ENCODE measurements at regions not wholly inside any gene's neighbourhood (a gene's known extent, or its start where the extent isn't known, plus 50 kb on each side); places are given as distances from the start of the nearest gene placed in this dataset.

DNA sequence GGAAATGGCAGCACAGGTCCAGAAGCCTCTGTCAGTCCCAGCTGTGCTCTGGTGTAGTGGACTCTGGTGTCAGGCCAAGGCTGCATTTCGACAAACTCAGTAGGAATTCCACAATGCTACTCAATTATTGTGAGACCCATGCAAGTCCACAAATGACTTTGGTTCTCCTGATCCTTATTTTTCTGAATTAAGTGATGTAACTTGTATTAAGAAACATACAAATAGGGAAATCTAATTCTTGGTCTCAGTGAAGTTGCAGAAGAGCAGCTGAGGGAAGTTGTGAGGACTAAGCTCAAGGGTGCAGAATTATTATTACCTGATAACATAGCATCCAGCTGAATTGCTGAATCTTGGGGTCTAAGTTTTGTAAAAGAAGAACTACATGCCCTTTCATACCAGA, 116.8 kb downstream of the MAFB start:
- Histone ChIP-seq H3K4me3 (ENCODE audit: low read depth in 1 of 2, low read length in 1 of 2) (peak overlapping the region in 1 of 2 experiments; percentile 13), H3K27me3 (peaks cover 9% of the 10 kb centered on the region), H3K36me3 (no peaks in the 10 kb centered on the region), H3K4me1 (ENCODE audit: control insufficient read depth in 1 of 2, insufficient read depth in 1 of 2, low read depth in 1 of 2, low read length in 1 of 2) (peaks cover 26 to 33% of the 10 kb centered on the region in 2 experiments), H3K27ac (peak overlapping the region; percentile 88), H3K9me3 (no peaks in the 10 kb centered on the region)
- TF ChIP-seq, protein P1, sequence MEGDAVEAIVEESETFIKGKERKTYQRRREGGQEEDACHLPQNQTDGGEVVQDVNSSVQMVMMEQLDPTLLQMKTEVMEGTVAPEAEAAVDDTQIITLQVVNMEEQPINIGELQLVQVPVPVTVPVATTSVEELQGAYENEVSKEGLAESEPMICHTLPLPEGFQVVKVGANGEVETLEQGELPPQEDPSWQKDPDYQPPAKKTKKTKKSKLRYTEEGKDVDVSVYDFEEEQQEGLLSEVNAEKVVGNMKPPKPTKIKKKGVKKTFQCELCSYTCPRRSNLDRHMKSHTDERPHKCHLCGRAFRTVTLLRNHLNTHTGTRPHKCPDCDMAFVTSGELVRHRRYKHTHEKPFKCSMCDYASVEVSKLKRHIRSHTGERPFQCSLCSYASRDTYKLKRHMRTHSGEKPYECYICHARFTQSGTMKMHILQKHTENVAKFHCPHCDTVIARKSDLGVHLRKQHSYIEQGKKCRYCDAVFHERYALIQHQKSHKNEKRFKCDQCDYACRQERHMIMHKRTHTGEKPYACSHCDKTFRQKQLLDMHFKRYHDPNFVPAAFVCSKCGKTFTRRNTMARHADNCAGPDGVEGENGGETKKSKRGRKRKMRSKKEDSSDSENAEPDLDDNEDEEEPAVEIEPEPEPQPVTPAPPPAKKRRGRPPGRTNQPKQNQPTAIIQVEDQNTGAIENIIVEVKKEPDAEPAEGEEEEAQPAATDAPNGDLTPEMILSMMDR (IDR thresholded peaks at IDR 0.05), result no peak

DNA sequence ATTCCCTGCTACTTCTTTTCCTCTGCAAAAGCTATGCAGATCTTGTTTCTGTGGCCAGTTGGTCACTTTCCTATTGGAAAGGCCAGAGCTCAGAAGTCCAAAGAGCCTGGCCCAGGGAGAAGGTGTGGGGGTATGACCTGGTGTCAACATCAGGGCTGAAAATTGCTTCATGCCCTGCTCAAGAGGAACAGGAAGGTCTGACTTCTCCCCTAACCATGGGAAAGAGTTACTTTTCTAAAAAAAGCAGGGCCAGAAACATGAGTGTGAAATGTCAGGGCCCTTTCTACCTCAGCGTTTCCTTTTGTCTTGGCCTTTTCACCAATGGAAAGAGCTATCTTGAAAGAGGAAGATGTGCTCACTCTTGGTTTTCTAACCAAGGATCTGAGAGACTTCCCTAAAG, 117.4 kb downstream of the MAFB start:
- H3K36me3 ChIP-seq, result no peaks in the 10 kb centered on the region
- peaks cover 26 to 33% of the 10 kb centered on the region in 2 experiments for H3K4me1 ChIP-seq (ENCODE audit: control insufficient read depth in 1 of 2, insufficient read depth in 1 of 2, low read depth in 1 of 2, low read length in 1 of 2)
- peak overlapping the region; percentile 88 for H3K27ac ChIP-seq
- H3K9me3 ChIP-seq, result no peaks in the 10 kb centered on the region
- peaks cover 5% of the 10 kb centered on the region for H3K27me3 ChIP-seq
- no peak overlapping the region for H3K4me3 ChIP-seq (ENCODE audit: low read depth in 1 of 2, low read length in 1 of 2)
- TF ChIP-seq, protein P1 (IDR thresholded peaks at IDR 0.05), result no peak

DNA sequence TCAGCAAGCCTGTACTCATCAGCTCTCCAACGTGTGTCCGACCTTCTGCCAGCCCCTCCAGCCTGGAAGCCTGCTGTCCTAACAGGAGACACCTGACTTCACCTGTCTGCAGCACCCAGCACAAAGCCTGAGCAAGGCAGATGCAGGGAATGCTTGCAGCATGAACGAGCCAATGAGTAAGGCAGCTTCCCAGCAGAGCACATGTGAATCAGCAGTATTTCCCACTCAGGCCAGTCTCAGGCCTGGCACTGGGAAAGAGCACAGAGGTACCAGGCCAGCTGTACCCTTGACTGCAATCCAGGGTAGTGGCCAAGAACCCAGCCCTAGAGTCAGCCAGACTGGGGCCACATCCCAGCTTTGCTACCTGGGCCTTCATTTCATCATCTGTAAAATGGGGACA, 120.8 kb downstream of the MAFB start:
- Histone ChIP-seq H3K9me3 (no peaks in the 10 kb centered on the region), H3K4me3 (ENCODE audit: low read depth in 1 of 2, low read length in 1 of 2) (no peak overlapping the region), H3K27me3 (no peaks in the 10 kb centered on the region), H3K36me3 (no peaks in the 10 kb centered on the region), H3K4me1 (ENCODE audit: control insufficient read depth in 1 of 2, insufficient read depth in 1 of 2, low read depth in 1 of 2, low read length in 1 of 2) (peaks cover 26 to 28% of the 10 kb centered on the region in 2 experiments), H3K27ac (no peak overlapping the region)
- TF ChIP-seq, protein P1 (IDR thresholded peaks at IDR 0.05), result no peak

DNA sequence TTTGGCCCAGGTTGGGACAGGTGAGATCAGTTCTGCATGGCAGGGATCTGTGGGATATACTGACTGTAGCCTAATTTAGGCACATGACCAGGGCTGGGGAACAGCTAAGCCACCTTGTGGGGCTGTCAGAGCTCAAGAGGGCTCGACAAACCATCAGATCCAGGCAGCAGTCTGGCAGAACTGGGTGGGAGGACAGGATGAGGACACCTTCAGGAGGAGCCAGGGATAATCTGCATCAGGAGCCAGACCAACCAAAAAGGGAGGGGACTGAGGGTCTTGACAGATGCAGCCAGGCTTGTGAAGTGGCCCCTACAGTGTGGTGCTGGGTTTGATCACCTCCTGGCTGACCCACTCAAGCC, 123.4 kb downstream of the MAFB start:
- Histone ChIP-seq H3K27me3 (no peaks in the 10 kb centered on the region), H3K4me3 (ENCODE audit: low read depth in 1 of 2, low read length in 1 of 2) (no peak overlapping the region), H3K4me1 (ENCODE audit: control insufficient read depth in 1 of 2, insufficient read depth in 1 of 2, low read depth in 1 of 2, low read length in 1 of 2) (peaks cover under 1 to 3% of the 10 kb centered on the region in 2 experiments), H3K27ac (no peak overlapping the region), H3K36me3 (no peaks in the 10 kb centered on the region), H3K9me3 (no peaks in the 10 kb centered on the region)
- TF ChIP-seq, protein P1 (IDR thresholded peaks at IDR 0.05), result no peak

DNA sequence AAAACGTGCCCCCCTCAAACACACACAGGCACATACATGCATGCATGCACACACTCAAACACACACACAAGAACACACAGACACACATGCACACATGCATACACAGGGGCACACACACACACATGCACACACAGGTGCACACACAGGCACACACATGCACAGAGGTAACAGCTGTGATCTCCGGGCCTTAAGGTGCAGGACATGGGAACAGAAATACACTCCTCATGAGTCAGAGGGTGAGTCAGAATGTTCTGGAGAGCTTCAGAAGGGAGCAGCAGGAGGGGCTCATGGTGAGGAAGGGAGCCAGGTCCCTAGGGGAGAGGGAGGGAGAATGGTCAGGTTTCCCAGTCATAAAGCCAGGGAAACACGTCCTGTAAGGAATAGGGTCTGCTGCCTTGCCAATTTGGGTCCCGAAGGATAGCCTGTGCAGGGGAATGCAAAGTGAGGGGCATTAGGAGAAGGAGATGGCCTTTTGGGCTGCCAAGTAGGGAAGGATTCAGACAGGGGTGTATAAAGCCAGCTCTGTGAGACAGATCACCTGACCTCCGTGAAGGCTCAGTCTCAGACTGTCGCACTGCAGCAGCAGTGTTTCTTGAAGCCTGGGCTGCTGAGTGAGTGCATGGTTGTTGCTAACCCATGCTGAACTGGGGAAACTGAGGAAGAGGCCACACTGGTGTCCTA, 123.9 kb downstream of the MAFB start:
- H3K27ac ChIP-seq, result no peak overlapping the region

More for the DNA sequence above, 123.9 kb downstream of the MAFB start:
- Histone ChIP-seq H3K27me3 (no peaks in the 10 kb centered on the region), H3K9me3 (no peaks in the 10 kb centered on the region), H3K4me3 (ENCODE audit: low read depth in 1 of 2, low read length in 1 of 2) (no peak overlapping the region), H3K36me3 (no peaks in the 10 kb centered on the region), H3K4me1 (ENCODE audit: control insufficient read depth in 1 of 2, insufficient read depth in 1 of 2, low read depth in 1 of 2, low read length in 1 of 2) (no peaks in the 10 kb centered on the region)
- TF ChIP-seq, protein P1 (IDR thresholded peaks at IDR 0.05), result no peak

Measured in neutrophil (primary cell).